ENCODE measurements at regions not wholly inside any gene's neighbourhood (a gene's known extent, or its start where the extent isn't known, plus 50 kb on each side); places are given as distances from the start of the nearest gene placed in this dataset.
A peak's percentile ranks its signal among the peaks of the same experiment; 100 is the strongest.
"Not testable (repeated sequence)": the region's sequence is repeated elsewhere in the genome, so short reads cannot be mapped to it uniquely, and the experiment has no call there.

- no peak for DNase-seq
Measured at GRCh38 chr9:97773091-97773490, 76.0 kb upstream of the XPA start.

- DNase-seq: peak in 1 of 56 donors; percentile 1
Measured at GRCh38 chr9:97773723-97774122, 76.6 kb upstream of the XPA start.

- DNase-seq: no peak
Measured at GRCh38 chr9:97774673-97775072, 77.5 kb upstream of the XPA start.

DNA sequence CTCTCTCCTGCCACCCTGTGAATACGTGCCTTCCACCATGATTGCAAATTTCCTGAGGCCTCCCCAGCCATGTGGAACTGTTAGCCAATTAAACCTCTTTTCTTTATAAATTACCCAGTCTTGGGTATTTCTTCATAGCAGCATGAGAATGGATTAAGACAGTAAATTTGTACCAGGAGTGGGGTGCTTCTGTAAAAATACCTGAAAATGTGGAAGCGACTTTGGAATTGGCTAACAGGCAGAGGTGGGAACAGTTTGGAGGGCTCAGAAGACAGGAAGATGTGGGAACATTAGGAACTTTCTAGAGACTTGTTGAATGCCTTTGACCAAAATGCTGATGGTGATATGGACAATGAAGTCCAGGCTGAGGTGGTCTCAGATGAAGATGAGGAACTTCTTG lies 74.3 kb upstream of the FOXE1 start:
- not testable (repeated sequence) for DNase-seq

DNA sequence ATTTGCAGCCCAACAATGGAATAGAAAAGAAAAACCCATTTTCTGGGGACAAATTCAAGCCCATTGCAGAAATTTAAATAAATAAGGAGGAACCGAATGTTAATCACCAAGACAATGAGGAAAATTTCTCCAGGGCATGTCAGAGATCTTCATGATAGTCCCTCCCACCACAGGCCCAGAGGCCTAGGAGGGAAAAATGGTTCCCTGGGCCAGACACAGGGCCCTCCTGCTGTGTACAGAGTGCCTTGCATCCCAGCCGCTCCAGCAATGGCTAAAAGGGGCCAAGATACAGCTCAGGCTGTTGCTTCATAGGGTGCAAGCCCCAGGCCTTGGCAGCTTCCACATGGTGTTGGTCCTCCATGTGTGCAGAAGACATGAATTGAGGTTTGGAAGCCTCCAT lies 73.4 kb upstream of the FOXE1 start:
- no peak for DNase-seq

DNA sequence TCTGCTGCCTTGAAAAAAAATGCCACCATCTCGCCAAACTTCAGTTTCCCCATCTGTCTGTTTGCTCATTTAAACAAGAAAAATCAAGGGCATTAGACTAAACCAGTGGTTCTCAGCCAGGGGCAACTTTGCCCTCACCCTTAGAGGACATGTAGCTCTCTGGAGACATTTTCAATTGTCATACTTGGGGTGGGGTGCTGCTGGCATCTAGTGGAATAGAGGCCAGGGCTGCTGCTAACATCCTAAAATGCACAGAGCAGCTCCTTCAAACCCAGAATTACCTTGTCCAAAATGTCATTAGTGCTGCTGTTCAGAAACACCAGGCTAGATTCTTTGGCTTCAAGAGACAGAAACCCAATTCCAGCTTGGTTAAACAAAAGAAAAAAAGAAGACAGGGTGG lies 71.1 kb upstream of the FOXE1 start:
- DNase-seq: no peak

GRCh38 chr9:97786341-97786740 lies 66.7 kb upstream of the FOXE1 start:
- DNase-seq: no peak

- DNase-seq: no peak
Measured at GRCh38 chr9:97787551-97787950, 65.5 kb upstream of the FOXE1 start.

DNA sequence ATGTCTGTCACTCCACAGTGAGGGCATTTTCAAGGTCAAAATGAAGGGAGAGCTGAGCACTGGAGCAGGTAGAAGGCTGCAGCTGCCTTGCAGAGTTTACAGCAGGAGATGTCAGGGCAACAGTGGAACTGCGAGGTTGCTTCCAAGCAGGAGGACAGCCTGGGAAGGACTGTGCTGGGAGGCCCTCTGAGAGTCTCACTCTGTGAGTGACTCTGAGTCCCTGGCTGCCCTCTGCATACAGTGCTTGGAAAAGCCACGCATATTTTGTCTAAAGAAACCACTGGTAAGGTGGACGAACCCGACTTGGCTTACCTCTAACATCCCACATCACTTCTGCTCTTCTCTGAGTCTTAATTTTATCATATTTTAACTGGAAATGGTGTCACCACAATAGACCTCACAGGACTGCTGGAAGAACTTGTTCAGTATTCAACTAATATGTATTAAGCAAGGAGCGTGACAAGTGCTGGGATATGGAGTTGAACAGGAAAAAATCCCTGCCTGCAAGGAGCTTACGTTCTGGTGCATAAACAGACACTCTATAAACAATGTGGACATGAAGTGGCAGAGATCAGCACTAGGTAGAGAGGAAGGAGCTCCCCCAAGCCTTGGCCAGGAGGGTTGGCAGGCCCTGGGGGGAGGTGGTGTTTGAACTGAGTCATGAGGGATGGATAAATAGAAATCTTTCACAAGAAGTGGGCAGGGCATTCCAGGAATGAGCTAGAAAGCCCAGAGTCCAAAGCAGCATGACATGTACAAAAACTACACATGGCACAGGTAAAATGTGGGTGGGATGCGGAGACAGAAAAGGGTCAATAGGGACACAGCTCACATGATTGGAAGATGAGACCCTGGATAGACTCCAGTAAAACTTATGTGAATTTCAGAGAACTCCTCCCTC lies 64.0 kb upstream of the FOXE1 start:
- DNase-seq: no peak

- no peak for DNase-seq
Measured at GRCh38 chr9:97790542-97790941, 62.5 kb upstream of the FOXE1 start.

- no peak for DNase-seq
Measured at GRCh38 chr9:97791542-97791941, 61.5 kb upstream of the FOXE1 start.

DNA sequence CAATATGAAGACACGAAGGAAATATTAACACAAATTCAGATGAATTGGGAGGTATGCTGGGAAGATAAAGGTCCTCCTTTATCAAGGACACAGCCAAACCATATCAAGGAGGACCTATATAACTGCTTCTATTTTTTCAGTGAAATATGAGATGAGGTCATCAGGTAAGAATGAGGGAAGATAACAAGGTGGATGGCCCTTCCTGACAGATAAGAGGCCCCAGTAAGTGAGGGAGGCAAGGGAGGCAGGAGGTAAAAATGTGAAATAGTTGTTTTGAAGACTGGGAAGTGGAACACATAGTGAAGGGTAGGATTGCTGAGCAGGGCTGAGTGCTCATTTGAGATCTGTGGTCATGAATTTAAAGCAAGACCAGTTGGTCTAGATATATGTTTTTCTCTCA lies 60.0 kb upstream of the FOXE1 start:
- DNase-seq: no peak

- DNase-seq: no peak
Measured at GRCh38 chr9:97794666-97795065, 58.4 kb upstream of the FOXE1 start.

DNA sequence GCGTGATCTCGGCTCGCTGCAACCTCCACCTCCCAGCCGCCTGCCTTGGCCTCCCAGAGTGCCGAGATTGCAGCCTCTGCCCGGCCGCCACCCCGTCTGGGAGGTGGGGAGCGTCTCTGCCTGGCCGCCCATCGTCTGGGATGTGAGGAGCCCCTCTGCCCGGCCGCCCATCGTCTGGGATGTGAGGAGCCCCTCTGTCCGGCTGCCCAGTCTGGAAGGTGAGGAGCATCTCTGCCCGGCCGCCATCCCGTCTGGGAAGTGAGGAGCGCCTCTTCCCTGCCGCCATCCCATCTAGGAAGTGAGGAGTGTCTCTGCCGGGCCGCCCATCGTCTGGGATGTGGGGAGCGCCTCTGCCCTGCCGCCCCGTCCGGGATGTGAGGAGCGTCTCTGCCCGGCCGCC lies 56.9 kb upstream of the FOXE1 start:
- not testable (repeated sequence) for DNase-seq

DNA sequence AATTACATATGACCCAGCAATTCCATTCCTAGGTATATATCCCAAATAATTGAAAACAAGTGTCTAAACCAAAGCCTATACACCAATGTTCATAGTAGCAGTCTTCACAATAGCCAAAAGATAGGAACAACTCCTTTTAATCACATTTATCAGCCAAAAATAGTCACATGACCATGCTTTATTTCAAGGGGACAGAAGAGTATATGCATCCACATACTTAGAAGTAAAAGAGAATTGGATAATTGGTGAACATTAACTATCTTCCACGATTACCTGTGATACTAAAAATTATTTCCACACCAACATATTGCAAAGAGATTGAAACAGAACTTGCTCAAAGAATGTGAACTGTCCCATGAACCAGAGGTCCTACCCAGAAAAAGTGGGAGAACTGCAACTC lies 51.8 kb upstream of the FOXE1 start:
- no peak for DNase-seq

- DNase-seq: no peak
Measured at GRCh38 chr9:97802276-97802675, 50.8 kb upstream of the FOXE1 start.

DNA sequence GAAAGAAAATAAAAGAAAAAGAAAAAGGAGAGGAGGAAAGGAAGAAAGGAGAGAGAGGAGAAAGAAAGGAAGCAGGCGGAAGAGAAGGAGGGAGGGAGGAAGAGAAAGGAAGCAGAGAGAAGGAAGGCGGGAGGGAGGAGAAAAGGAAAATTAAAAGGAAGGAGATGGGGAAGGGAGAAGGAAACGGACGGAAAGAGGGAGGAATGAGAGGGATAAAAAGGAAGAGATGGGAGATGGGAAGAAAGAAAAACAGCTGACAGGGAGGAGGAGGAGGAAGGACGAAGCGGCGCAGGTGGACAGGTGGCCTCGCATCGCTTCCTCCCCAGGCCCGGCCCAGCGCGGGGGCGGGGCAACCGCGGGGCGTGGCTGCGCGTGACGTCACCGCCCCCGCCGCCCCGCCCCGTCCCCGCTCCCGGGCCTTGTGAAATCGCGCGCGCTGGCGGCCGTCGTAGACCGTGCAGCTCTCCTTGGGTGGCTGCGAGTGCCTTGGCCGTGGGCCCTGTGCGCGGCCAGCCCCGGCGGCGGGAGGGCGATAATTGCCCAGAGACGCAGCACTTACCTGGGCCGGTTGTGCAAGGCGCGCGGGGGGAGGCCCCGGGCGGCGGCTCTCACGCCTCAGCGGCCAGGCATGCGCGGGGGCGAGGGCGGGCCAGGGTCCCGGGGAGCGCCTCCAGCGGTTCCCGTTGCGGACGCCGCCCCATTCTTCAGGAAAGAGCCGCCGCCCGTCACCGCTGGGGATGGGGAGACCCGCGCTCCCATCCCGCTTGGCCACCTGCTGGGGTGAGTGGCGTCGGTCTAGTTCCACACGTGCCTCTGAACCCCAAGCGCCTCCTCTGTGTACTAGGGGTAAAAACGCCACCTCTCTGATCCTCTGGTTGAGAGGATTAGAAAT lies 49.6 kb upstream of the FOXE1 start:
- DNase-seq: peak in 48 of 56 donors; percentile 1 to 78 (median 24)

Data from amygdala (tissue), 56 donors.